Activated CD4-positive, alpha-beta T cell treated with anti-CD3 and anti-CD28 coated beads, Interleukin-2, Interleukin-4, amounts not matched to agents 100 ng/mL and 50 ng/mL, durations not matched to agents 16 hours and 8 hours (primary cell): ENCODE measurements at regions not wholly inside any gene's neighbourhood (a gene's known extent, or its start where the extent isn't known, plus 50 kb on each side); places are given as distances from the start of the nearest gene placed in this dataset.
"Not testable (repeated sequence)": the region's sequence is repeated elsewhere in the genome, so short reads cannot be mapped to it uniquely, and the experiment has no call there.

ENCODE experiments used
- DNase-seq: peaks from one replicate; pipeline ENCODE4 v3.0.0-alpha.2; 2020; ENCODE audit warnings: low spot score

GRCh38 chr5:124796495-124796894 lies 50.1 kb upstream of the ZNF608 start:
- no peak for DNase-seq

GRCh38 chr5:124797665-124798087 lies 51.2 kb upstream of the ZNF608 start:
- no peak for DNase-seq

- DNase-seq, result no peak
These were observed 52.5 kb upstream of the ZNF608 start for GRCh38 chr5:124798890-124799289.

GRCh38 chr5:124801551-124801950 lies 55.1 kb upstream of the ZNF608 start:
- no peak for DNase-seq

GRCh38 chr5:124803617-124804323 lies 57.3 kb upstream of the ZNF608 start:
- no peak for DNase-seq

GRCh38 chr5:124806026-124806372 lies 59.6 kb upstream of the ZNF608 start:
- no peak for DNase-seq

- DNase-seq, result no peak
These were observed 60.1 kb upstream of the ZNF608 start for GRCh38 chr5:124806373-124807077.

- no peak for DNase-seq
These were observed 62.4 kb upstream of the ZNF608 start for GRCh38 chr5:124808842-124809268.

GRCh38 chr5:124810396-124811006 lies 64.1 kb upstream of the ZNF608 start:
- DNase-seq, result no peak

GRCh38 chr5:124812771-124813358 lies 66.4 kb upstream of the ZNF608 start:
- DNase-seq, result no peak

GRCh38 chr5:124816381-124816780 lies 69.9 kb upstream of the ZNF608 start:
- no peak for DNase-seq

- DNase-seq, result no peak
These were observed 72.8 kb upstream of the ZNF608 start for GRCh38 chr5:124819201-124819600.

GRCh38 chr5:124822647-124823046 lies 76.2 kb upstream of the ZNF608 start:
- DNase-seq, result no peak

GRCh38 chr5:124823380-124823779 lies 76.9 kb upstream of the ZNF608 start:
- no peak for DNase-seq

GRCh38 chr5:124824637-124825158 lies 78.3 kb upstream of the ZNF608 start:
- no peak for DNase-seq

- no peak for DNase-seq
These were observed 79.0 kb upstream of the ZNF608 start for GRCh38 chr5:124825250-124825982.

GRCh38 chr5:124825983-124826337 lies 79.5 kb upstream of the ZNF608 start:
- no peak for DNase-seq

- DNase-seq, result no peak
These were observed 82.3 kb upstream of the ZNF608 start for GRCh38 chr5:124828731-124829234.

GRCh38 chr5:124831687-124832240 lies 85.3 kb upstream of the ZNF608 start:
- DNase-seq, result no peak

- no peak for DNase-seq
These were observed 86.1 kb upstream of the ZNF608 start for GRCh38 chr5:124832510-124832909.

- not testable (repeated sequence) for DNase-seq
These were observed 89.9 kb upstream of the ZNF608 start for GRCh38 chr5:124836314-124836713.
